Heart right ventricle (tissue), 16 donors: ENCODE measurements at regions not wholly inside any gene's neighbourhood (a gene's known extent, or its start where the extent isn't known, plus 50 kb on each side); places are given as distances from the start of the nearest gene placed in this dataset.

Experiments
- ATAC-seq, 8 donors: fragments of 200-7000 bp; cut with Tn5 transposase; one replicate each; pipeline ENCODE4 v1.9.1; 2020; ENCODE audit warnings: mild to moderate bottlenecking in 8 of 8, moderate library complexity in 8 of 8, moderate number of reproducible peaks in 1 of 8
- DNase-seq, 2 donors: peaks; one replicate each; pipeline ENCODE4 v3.0.0-alpha.2; 2020
- H3K27ac ChIP-seq, 10 donors: fragments of 200-600 bp; sonication (generic) in 2 of 10; one replicate each; pipeline versions ENCODE4 v1.5.0 to v1.8.0; 2020 to 2022; ENCODE audit warnings: mild to moderate bottlenecking in 3 of 10
- H3K27me3 ChIP-seq, 7 donors: fragments of 200-600 bp; one replicate each; pipeline ENCODE4 v1.8.0; 2021 to 2022; ENCODE audit warnings: mild to moderate bottlenecking in 2 of 7
- H3K36me3 ChIP-seq, 9 donors: fragments of 200-600 bp; sonication (generic) in 1 of 9; one replicate each; pipeline versions ENCODE4 v1.5.0 to v1.8.0; 2020 to 2022; ENCODE audit warnings: mild to moderate bottlenecking in 2 of 9
- H3K4me1 ChIP-seq, 9 donors: fragments of 200-600 bp; sonication (generic) in 1 of 9; one replicate each; pipeline versions ENCODE4 v1.5.0 to v1.8.0; 2020 to 2022; ENCODE audit warnings: mild to moderate bottlenecking in 4 of 9
- H3K4me3 ChIP-seq, 10 donors: fragments of 200-600 bp; sonication (generic) in 2 of 10; one replicate each; pipeline versions ENCODE4 v1.5.0 to v1.8.0; 2020 to 2022; ENCODE audit warnings: mild to moderate bottlenecking in 7 of 10, moderate library complexity in 2 of 10
- H3K9me3 ChIP-seq, 11 donors: fragments of 200-600 bp in 10 of 11; sonication (generic) in 2 of 11; one replicate each; pipeline versions ENCODE4 v1.5.0 to v1.8.0; 2013 to 2022; ENCODE audit warnings: mild to moderate bottlenecking in 2 of 11, control low read depth in 1 of 11, moderate library complexity in 1 of 11
- WGBS, 2 donors: extraction: QIAGEN DNeasy Blood & Tissue Kit; methylation state at CpG; one replicate each; pipeline ENCODE4 v1.1.7; 2013; ENCODE audit warnings: inconsistent platforms in 1 of 2; 5-methylcytosine and 5-hydroxymethylcytosine counted together
- intact Hi-C, 10 donors: fragments of 100-400 bp; cut with DNase I; formaldehyde crosslinking; loops; one replicate each; pipeline versions ENCODE4 v1.11.1 to v1.14.2; 2022
- TF ChIP-seq, protein P1 (sequence below), 9 donors: fragments of 200-600 bp; sonication (generic) in 2 of 9; IDR thresholded peaks; one replicate each; pipeline versions ENCODE4 v1.5.0 to v1.8.0; 2021 to 2022; ENCODE audit warnings: antibody characterized with exemption in 9 of 9, mild to moderate bottlenecking in 5 of 9, moderate library complexity in 1 of 9
- donor health status: Arrhythmogenic right ventricular cardiomyopathy.
- donor health status: ischemic (EF 13 %, LVEDD 7.1; RV severe dilation, severe dysfunction).
- donor health status: healthy with polysubstance abuse.
- donor health status: DM: no; HTN: yes; CAD: no.
- donor health status: DM: no; HTN: no; CAD: no.
- donor health status: ischemic (EF 25% LVEDD 6.9; RV normal size, moderate dysfunction).
- donor health status: ischemic (EF 25% LVEDD 5.7; RV mildly dilated, moderate dysfunction).
- donor health status: healthy.
- donor health status: DM: yes; HTN: yes; CAD: no.
- donor health status: Ischemic cardiomyopathy.
- donor health status: ischemic (EF 35%, LVEDD 5.7; RV mildly dilated, moderate dysfunction).
- donor health status: nonischemic (EF 11% LVEDD 7.7; RV severe dilation, severe dysfunction).
- donor health status: DM: yes; HTN: yes; CAD: no.
- donor health status: PGD.
- donor health status: ischemic (EF 29% LVEDD 5.4; RV normal size, mild dysfunction).
- donor health status: nonischemic (EF 23%, LVEDD 6.1; RV moderate dilation, normal function).

DNA sequence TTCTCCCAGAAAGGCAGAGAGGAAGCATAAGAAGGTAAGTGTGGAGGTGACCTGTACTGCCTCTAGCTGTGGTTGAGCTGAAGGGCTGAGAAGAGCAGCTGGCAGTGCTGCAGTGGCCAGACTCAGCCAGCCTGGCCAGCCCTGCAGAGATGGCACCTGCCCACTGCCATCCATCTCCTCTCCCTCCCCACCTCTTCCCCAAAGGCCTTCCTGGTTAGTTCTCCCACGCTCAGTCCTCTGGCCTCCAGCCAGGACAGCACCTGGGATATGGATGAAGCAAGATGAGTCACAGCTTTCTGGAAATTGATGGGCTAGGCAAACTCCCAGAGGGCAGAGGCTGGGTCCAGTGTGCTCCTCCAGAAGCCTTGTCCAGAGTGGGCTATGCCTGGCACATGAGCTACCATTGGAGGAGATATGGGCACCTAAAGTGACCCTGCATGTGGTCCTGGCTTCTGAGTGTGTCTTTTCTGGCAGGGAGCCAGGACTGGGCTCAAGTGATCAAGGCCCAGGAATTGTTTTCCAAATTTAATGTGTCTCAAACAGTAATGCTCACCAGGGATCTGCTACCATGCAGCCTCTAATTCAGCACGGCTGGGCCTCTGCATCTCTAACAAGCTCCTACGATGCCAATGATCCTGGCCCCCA, 81.0 kb upstream of the CACUL1 start:
- WGBS, 2 donors: 57 to 67% methylated on average over 3 of the region's 3 CpGs
- Histone ChIP-seq H3K36me3 (no peaks in the 10 kb centered on the region), H3K9me3 (no peaks in the 10 kb centered on the region), H3K27me3 (no peaks in the 10 kb centered on the region), H3K4me1 (peaks cover 0 to 21% (median 9%) of the 10 kb centered on the region in 9 donors), H3K4me3 (no peak overlapping the region), H3K27ac (no peak overlapping the region)
- ATAC-seq: peak in 3 of 8 donors; percentile 29 to 56 (median 38)
- intact Hi-C loops: no loop called here
- DNase-seq: no peak
- TF ChIP-seq, protein P1, sequence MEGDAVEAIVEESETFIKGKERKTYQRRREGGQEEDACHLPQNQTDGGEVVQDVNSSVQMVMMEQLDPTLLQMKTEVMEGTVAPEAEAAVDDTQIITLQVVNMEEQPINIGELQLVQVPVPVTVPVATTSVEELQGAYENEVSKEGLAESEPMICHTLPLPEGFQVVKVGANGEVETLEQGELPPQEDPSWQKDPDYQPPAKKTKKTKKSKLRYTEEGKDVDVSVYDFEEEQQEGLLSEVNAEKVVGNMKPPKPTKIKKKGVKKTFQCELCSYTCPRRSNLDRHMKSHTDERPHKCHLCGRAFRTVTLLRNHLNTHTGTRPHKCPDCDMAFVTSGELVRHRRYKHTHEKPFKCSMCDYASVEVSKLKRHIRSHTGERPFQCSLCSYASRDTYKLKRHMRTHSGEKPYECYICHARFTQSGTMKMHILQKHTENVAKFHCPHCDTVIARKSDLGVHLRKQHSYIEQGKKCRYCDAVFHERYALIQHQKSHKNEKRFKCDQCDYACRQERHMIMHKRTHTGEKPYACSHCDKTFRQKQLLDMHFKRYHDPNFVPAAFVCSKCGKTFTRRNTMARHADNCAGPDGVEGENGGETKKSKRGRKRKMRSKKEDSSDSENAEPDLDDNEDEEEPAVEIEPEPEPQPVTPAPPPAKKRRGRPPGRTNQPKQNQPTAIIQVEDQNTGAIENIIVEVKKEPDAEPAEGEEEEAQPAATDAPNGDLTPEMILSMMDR (IDR thresholded peaks at IDR 0.05): no peak

DNA sequence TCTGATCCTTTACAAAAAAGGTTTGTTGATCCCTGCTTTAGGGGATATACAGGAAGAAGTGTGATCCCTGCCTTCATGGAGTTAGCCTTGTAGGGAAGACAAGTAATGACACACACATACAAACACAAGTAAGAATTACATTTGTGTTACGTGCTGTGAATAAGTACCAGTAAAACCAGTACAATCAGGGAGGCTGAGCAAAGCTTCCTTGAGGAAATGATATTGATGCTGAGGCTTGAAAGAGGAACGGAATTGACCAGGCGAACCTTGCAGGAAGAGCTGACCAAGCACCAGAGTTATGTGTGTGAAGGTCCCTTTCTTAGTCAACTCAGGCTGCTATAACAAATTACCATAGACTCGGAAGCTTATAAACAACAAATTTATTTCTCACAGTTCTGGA, 83.6 kb upstream of the CACUL1 start:
- Histone ChIP-seq H3K4me1 (peaks cover 0 to 12% (median 3%) of the 10 kb centered on the region in 9 donors), H3K4me3 (no peak overlapping the region), H3K27me3 (no peaks in the 10 kb centered on the region), H3K27ac (no peak overlapping the region), H3K9me3 (no peaks in the 10 kb centered on the region), H3K36me3 (no peaks in the 10 kb centered on the region)
- DNase-seq: no peak
- intact Hi-C loops: no loop called here
- WGBS, 2 donors: 89 to 92% methylated on average over 4 of the region's 4 CpGs
- TF ChIP-seq, protein P1 (IDR thresholded peaks at IDR 0.05): no peak
- ATAC-seq: no peak

DNA sequence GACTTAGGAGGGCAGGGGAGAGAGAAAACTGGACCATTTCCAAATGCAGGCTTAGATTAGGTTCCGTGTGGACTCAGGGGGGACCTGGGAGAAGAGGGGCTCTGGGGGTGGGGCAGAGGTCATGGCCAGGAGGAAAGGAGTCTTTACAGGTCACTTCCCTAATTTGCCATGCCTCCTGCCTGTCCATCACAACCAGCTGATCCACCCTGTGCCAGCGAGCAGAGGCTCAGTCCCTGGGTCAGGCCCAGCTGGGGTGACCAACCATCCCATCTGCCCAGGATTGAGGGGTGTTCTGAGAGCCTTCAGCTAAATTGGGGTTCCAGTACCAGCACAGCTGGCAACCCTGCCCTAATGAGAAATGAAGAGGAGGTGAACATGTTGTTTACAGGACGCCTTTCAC, 84.6 kb upstream of the CACUL1 start:
- Histone ChIP-seq H3K27ac (no peak overlapping the region), H3K36me3 (no peaks in the 10 kb centered on the region), H3K9me3 (no peaks in the 10 kb centered on the region), H3K4me1 (peaks cover 0 to 21% (median 7%) of the 10 kb centered on the region in 9 donors), H3K4me3 (no peak overlapping the region), H3K27me3 (no peaks in the 10 kb centered on the region)
- WGBS, 2 donors: 85 to 93% methylated on average over 3 of the region's 3 CpGs
- intact Hi-C loops: no loop called here
- DNase-seq (no peak), ATAC-seq (no peak)
- TF ChIP-seq, protein P1 (IDR thresholded peaks at IDR 0.05): no peak

DNA sequence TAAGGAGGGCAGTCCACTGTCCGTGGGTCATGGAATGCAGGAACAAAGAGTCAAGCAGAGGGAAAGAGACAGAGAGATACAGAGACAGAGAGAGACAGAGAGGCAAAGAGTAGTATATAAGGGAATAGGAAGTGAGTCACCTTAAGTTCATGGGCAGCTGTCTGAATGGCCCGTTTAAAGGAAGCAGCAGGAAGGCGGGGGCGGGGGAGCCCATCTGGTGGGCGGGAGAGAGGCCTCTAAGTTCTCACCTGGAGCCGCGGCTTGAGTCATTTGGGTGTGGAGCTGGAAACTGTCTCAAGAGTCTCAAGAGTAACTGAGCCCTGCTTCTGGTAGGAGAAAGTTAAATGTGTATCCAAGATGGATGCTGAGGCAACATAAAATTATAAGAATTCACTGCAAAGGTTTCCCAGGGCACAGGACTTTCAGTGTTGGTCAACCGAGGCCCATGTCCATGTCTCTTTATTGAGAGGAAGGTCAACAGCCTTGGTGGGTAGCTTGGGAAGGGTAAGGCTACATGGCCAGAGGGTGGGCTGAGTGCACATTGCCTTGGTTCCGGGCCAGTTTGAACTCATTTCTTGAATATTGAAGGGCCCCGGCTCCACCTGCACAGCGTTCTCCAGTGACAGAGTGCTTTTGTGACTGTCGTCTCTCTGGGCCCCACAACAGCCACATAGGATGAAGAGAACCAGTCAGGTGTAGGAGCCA, 85.5 kb upstream of the CACUL1 start:
- intact Hi-C loops: no loop called here
- no peak overlapping the region for H3K27ac ChIP-seq
- H3K4me3 ChIP-seq: no peak overlapping the region
- TF ChIP-seq, protein P1 (IDR thresholded peaks at IDR 0.05): no peak
- 81 to 82% methylated on average over 12 of the region's 12 CpGs for WGBS, 2 donors
- H3K9me3 ChIP-seq: no peaks in the 10 kb centered on the region
- H3K4me1 ChIP-seq: peaks cover 0 to 30% (median 7%) of the 10 kb centered on the region in 9 donors
- no peak for DNase-seq
- ATAC-seq: no peak
- H3K36me3 ChIP-seq: no peaks in the 10 kb centered on the region
- no peaks in the 10 kb centered on the region for H3K27me3 ChIP-seq
